Endothelial cell (in vitro differentiated cells): ENCODE measurements at regions not wholly inside any gene's neighbourhood (a gene's known extent, or its start where the extent isn't known, plus 50 kb on each side); places are given as distances from the start of the nearest gene placed in this dataset.
"Not testable (repeated sequence)": the region's sequence is repeated elsewhere in the genome, so short reads cannot be mapped to it uniquely, and the experiment has no call there.

Source experiments
- DNase-seq: peaks from one replicate; pipeline ENCODE4 v3.0.0; 2021; ENCODE audit warnings: low spot score
- H3K27ac Mint-ChIP-seq: one replicate; pipeline ENCODE4 v1.8.0; 2021; ENCODE audit warnings: mixed read lengths, inconsistent platforms; ENCODE audit not compliant: unreplicated experiment
- H3K27me3 Mint-ChIP-seq: one replicate; pipeline ENCODE4 v1.8.0; 2021; ENCODE audit warnings: mild to moderate bottlenecking, moderate library complexity, mixed read lengths, inconsistent platforms; ENCODE audit not compliant: unreplicated experiment
- H3K36me3 Mint-ChIP-seq: one replicate; pipeline ENCODE4 v1.8.0; 2021; ENCODE audit warnings: mild to moderate bottlenecking, low read depth, mixed read lengths, inconsistent platforms; ENCODE audit not compliant: unreplicated experiment
- H3K4me1 Mint-ChIP-seq: one replicate; pipeline ENCODE4 v1.8.0; 2021; ENCODE audit warnings: mild to moderate bottlenecking, mixed read lengths, inconsistent platforms; ENCODE audit not compliant: unreplicated experiment
- H3K4me3 Mint-ChIP-seq: one replicate; pipeline ENCODE4 v1.8.0; 2021; ENCODE audit warnings: mild to moderate bottlenecking, mixed read lengths, inconsistent platforms; ENCODE audit not compliant: unreplicated experiment
- H3K9me3 Mint-ChIP-seq: one replicate; pipeline ENCODE4 v1.8.0; 2021; ENCODE audit warnings: mixed read lengths, inconsistent platforms; ENCODE audit not compliant: unreplicated experiment
- CTCF ChIP-seq: fragments of 200-600 bp; sonication (generic); IDR thresholded peaks from one replicate; pipeline ENCODE4 v1.5.0; 2021; ENCODE audit warnings: antibody characterized with exemption; ENCODE audit not compliant: unreplicated experiment

- no peak for DNase-seq
- H3K9me3 Mint-ChIP-seq = peaks cover 9% of the 10 kb centered on the region
- TF ChIP-seq CTCF = no peak
- H3K4me3 Mint-ChIP-seq = no peak overlapping the region
- no peaks in the 10 kb centered on the region for H3K36me3 Mint-ChIP-seq
- peaks cover 1% of the 10 kb centered on the region for H3K27me3 Mint-ChIP-seq
- H3K4me1 Mint-ChIP-seq = no peaks in the 10 kb centered on the region
- no peak overlapping the region for H3K27ac Mint-ChIP-seq
Measured at GRCh38 chr2:8606649-8607550, 75.0 kb upstream of the ID2 start.

GRCh38 chr2:8607606-8608005 lies 74.2 kb upstream of the ID2 start:
- TF ChIP-seq CTCF = no peak
- Mint-ChIP-seq H3K27me3 (peaks cover 1% of the 10 kb centered on the region), H3K4me3 (no peak overlapping the region), H3K9me3 (peaks cover 9% of the 10 kb centered on the region), H3K36me3 (no peaks in the 10 kb centered on the region), H3K4me1 (no peaks in the 10 kb centered on the region), H3K27ac (no peak overlapping the region)
- no peak for DNase-seq

- Mint-ChIP-seq H3K27ac (no peak overlapping the region), H3K36me3 (no peaks in the 10 kb centered on the region), H3K4me1 (no peaks in the 10 kb centered on the region), H3K9me3 (peaks cover 9% of the 10 kb centered on the region), H3K27me3 (peaks cover 1% of the 10 kb centered on the region), H3K4me3 (no peak overlapping the region)
- no peak for TF ChIP-seq CTCF
- no peak for DNase-seq
Measured at GRCh38 chr2:8608411-8608954, 73.4 kb upstream of the ID2 start.

GRCh38 chr2:8609357-8609811 lies 72.5 kb upstream of the ID2 start:
- Mint-ChIP-seq H3K36me3 (no peaks in the 10 kb centered on the region), H3K4me1 (no peaks in the 10 kb centered on the region), H3K4me3 (no peak overlapping the region), H3K27ac (no peak overlapping the region), H3K27me3 (peaks cover 1% of the 10 kb centered on the region), H3K9me3 (peaks cover 9% of the 10 kb centered on the region)
- no peak for TF ChIP-seq CTCF
- no peak for DNase-seq

- not testable (repeated sequence) for H3K36me3 Mint-ChIP-seq, H3K4me3 Mint-ChIP-seq, H3K27ac Mint-ChIP-seq, H3K9me3 Mint-ChIP-seq, H3K27me3 Mint-ChIP-seq, H3K4me1 Mint-ChIP-seq, DNase-seq
Measured at GRCh38 chr2:8610775-8611174, 71.1 kb upstream of the ID2 start.
